ENCODE measurements at regions not wholly inside any gene's neighbourhood (a gene's known extent, or its start where the extent isn't known, plus 50 kb on each side); places are given as distances from the start of the nearest gene placed in this dataset.

- DNase-seq (ENCODE audit: low read depth) = no peak
These were observed 95.6 kb upstream of the ADRA1B start for GRCh38 chr5:159820692-159821091.

DNA sequence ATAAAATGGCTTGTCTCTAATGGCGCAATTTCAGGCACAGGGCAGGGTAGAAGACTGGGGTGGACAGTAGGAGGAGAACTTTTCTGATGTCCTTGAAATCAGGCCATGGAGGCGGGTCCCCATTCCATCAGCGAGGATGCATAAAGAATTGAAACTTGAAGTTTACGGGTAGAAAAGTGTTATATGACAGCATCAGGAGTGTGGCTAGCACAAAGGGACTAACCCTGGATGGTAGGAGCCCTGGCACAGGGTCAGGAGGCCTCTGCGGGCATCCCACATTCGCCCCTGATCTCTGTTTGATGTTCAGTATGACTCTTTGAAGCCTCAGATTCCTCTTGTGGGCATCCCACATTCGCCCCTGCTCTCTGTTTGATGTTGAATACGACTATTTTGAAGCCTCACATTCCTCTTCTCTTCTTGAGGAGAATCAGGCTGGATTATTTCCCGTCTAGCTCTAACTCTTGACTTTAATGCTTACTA, 94.8 kb upstream of the ADRA1B start:
- DNase-seq (ENCODE audit: low read depth) = no peak

DNA sequence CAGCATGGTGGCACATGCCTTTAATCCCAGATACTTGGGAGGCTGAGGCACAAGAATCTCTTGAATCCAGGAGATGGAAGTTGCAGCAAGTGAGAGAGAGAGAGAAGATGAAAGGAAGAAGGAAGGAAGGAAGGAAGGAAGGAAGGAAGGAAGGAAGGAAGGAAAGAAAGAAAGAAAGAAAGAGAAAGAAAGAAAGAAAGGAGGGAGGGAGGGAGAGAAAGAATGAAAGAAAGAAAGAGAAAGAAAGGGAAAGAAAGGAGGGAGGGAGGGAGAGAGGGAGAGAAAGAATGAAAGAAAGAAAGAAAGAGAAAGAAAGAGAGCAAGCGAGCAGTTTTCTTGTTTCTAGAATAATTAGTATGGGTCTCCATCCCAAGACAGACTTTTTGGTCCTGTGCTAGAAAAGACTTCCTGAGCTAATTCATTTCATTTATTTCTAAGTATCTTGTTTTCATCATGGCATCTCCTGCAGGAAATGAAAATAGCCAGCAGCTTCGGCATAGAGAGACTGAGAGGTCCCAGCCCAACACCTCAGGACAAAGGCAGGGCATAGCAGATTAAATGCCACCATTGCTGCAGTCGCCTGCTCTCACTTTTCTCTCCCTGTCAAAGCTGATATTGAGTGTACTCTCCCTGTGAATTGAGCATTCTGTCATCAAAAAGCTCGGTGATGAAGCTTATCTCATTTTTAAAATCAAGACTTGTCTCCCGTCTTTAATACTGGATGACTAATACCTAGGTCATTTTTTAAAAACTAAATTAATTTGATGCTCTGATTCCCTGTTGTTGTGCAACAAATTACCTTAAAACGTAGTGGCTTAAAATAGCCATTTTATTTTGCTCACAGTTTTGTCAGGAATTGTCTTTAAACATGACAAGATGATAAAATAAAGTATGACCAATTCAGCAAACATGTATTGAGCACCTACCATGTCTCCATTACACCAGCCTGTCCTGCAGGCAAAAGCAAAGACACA, 91.8 kb upstream of the ADRA1B start:
- no peak for DNase-seq (ENCODE audit: low read depth)

DNA sequence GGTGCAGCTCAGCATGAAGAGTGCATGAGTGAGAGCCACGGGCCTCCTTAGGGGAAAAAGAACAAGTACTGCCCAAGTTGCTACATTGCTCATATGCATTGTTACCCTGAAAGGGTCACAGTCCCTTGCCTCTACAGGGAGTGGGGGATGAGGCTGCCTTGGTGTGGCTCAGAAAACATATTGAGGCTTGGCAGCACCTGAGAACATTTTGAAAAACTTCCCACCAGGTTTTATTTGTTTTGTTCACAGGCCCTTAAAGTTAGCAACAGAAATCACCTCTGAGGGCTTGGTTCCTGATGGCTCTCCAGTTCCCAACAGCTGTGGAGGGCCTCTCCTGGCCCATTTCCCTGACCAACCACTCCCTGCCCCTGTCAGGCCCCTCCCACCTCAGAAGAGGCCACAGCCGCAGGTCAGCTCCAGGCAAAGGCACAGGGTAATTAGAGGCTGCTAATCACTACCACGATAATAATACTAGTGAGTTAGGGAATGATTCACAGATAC, 90.7 kb upstream of the ADRA1B start:
- no peak for DNase-seq (ENCODE audit: low read depth)

DNA sequence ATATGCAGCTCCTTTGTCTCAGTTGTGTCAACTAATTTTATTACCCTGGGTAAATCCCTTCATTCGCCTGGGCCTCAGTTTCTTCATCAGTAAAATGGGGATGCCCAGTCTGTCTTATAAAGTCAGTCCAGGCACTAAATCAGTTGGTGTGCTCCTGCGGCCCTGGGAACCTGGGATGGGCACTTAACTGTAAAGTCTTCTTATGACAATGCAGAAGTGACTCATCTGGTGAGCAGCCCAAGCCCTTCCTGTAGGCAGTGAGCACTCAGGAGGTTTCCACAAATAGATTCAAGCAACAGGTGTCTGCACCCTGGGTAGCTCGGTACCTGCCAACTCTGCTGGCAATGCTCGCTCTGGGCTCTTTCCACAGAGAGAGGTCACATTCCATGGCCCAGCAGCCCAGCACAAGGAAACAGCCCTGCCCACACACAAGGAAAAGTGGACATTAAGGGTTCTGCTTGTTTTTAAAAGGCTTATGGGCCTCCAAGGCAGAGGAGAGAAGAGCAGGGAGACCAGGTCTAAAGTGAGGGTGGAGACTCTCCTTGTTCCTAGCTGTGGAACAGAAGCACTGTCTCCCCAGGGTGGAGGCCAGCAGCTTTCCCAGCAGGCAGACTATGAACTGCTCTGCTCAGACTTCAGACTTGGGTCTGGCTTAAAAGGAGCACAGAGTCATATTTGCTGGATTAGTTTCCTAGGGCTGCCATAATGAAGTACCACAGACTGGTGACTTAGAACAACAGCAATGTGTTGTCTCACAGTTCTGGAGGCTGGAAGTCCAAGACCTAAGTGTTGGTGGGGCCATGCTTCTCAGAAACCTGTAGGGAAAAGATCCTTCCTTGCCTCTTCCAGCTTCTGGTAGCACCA, 89.7 kb upstream of the ADRA1B start:
- no peak for DNase-seq (ENCODE audit: low read depth)

GRCh38 chr5:159827861-159828260, 88.4 kb upstream of the ADRA1B start:
- DNase-seq (ENCODE audit: low read depth) = no peak

GRCh38 chr5:159832073-159832472, 84.2 kb upstream of the ADRA1B start:
- no peak for DNase-seq (ENCODE audit: low read depth)

- DNase-seq (ENCODE audit: low read depth) = no peak
These were observed 83.2 kb upstream of the ADRA1B start for GRCh38 chr5:159833088-159833487.

DNA sequence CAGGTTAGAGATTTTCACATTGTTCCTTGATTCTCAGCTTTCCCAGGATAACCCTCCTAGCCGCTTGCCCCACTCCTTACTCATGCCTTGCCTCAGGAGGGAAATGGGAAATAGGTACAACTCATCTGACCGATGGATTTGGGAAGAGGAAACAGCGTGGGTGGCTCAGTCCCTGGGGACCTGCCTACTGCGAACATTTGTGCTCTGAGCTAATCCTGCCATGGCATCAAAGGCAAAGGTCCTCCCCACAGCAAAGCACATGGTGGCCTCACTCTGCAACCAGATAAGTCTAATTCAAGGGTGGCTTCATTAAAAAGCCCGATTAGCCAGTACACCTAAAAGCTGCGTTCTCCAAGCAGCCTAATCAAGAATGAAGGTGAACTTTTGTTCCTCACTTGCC, 82.4 kb upstream of the ADRA1B start:
- no peak for DNase-seq (ENCODE audit: low read depth)

DNA sequence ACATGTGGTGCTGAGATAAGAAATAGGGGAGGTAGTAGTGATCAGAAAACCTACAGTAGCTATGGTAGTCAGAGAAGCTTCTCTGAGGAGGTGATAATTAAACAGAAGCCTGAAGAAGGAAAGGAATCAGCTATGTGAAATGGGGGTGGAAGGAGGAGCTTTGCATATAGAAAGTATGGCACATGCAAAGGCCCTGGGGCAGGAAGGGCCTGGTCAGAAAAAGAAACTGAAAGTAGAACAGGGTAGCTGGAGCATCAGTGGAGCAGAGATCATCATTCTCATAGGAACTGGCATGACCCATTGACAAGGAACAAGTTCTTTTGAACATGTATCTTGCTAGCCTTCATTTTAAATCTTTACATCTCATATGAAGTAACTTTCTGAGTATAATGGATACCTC, 80.7 kb upstream of the ADRA1B start:
- no peak for DNase-seq (ENCODE audit: low read depth)

DNA sequence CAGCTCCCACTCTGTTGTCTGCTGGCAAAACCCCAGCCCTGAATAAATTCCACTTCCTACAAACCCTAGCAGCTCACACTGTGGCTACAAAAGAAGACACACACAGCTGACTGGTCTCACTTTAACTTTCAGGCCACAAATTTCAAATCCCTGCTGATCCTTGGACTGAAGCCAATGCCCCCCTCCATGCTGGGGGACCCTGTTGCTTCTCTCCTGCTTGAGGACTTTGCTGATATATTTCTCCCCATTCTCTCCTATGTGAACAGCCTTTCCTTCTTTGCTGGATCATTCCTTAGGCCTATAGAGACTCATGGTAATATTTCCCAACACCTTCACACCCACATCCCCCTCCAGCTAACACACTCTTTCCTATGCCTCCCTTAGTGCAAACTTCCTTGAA, 79.6 kb upstream of the ADRA1B start:
- no peak for DNase-seq (ENCODE audit: low read depth)

DNA sequence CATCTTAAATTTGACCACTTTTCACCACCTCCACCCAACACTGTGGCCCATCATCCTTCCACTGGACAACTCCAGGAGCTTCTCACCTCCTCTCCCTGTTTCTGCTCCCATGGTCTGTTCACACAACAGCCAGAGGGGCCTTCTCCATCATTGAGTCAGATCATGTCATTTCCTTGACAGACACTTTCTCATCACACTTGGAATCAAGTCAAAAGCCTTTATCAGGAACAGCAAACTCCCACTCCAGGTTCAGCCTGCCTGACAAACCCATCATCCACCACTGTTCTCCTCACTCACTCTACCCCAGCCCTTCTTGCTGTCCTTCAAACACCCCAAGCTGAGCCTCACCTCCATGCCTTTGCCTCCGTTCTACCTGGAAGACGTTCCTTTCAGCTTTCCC, 78.4 kb upstream of the ADRA1B start:
- no peak for DNase-seq (ENCODE audit: low read depth)

DNA sequence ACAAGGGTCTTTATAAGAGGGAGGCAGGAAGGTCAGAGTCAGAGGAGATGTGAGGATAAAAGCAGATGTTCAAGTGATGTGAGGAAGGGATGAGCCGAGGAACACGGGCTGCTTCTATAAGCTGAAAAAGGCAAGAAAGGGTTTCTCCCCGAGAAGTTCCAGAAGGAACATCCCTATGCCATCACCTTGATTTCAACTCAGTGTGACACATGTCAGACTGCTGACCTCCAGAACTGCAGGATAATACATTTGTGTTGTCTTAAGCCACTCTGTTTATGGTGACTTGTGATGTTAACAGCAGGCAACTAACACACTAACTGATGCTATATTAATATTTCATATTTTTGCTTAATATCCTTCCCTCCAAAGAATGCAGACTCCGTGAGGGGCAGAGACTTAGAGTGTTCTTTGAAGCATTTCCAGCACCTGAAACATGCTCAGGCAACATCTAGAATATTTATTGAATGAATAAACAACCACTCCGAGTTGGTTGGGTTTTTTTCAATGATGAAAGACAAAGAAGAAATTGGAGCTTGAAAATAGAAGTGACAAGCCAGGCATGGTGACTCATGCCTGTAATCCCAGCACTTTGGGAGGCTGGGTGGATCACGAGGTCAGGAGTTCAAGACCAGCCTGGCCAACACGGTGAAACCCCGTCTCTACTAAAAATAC, 77.6 kb upstream of the ADRA1B start:
- DNase-seq (ENCODE audit: low read depth) = no peak

DNA sequence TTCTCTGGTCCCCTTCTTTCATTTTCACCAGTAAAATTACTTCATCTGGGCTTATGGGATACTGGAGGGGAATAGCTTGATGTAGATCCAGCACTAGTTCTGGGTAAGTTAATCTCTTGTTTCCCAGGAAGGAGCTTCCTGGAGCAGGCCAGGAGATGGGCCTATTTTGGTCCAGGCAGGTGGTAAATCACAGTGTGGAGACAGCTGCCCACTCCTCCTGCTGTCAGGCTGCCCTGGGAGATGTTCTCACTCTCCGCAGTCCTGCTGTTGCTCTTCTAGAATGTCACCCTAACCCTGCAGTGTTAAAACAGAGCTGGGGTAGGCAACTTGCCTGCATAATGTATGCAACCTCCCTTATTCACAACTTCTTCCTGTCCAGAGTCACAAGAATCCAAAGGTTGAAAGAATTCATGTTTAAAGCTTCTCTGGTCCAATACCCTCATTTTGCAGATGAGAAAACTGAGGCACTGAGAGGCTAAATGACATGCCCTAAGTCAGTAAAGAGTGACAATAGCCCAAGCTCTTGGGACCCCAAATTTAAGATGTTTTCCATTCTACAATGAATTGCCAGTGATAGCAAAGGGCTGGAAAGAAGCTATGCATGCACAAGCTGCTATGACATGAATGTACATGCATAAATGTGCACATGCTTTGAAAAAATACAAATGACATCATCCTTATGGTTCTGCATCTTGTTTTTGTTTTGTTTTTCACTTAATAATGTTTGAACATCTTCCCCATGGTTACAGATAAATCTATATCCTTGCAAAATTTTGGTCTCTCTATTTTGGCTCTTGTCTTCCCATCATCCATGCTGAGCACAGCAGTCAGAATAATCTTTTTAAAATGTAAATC, 71.8 kb upstream of the ADRA1B start:
- no peak for DNase-seq (ENCODE audit: low read depth)

GRCh38 chr5:159849437-159850083, 66.7 kb upstream of the ADRA1B start:
- no peak for DNase-seq (ENCODE audit: low read depth)

- DNase-seq (ENCODE audit: low read depth) = no peak
These were observed 66.1 kb upstream of the ADRA1B start for GRCh38 chr5:159850160-159850559.

DNA sequence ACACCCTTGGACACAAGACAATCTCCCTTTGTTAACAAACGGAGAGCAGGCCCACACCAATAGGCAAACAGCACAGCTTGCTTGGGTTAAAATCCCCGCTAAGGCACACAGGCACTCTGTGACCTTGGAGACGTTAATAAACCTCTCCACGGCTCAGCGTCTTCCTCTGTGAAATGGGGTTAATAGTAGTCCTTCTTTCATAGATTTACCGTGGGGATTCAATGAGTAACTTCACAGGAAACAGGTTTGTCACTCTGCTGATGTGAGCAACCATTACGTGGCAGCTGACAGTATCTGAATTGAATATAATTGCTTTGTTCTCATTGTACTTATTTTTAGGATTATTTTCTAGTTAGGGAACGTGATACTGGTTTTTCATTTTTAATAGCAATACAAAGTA, 65.2 kb upstream of the ADRA1B start:
- DNase-seq (ENCODE audit: low read depth) = no peak

DNA sequence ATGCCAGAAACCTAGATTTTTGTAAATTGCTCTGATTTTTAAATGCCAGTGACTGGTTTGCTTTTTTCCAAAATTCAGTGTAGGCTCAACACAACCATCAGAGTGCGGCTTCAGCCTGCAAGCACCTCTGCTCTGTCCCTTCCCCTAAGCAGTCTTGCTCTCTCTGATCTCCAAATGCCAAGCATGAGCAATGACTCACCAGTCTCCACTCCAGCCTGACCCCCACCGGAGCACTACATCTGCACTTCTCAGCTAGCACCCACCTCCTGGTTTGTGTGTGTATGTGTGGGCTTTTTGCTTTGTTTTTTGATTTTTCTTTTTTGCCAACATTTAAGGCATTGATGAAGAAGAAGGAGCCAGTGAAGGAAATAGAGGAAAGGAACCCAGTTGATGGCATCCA, 61.4 kb upstream of the ADRA1B start:
- no peak for DNase-seq (ENCODE audit: low read depth)

- DNase-seq (ENCODE audit: low read depth) = no peak
These were observed 60.6 kb upstream of the ADRA1B start for GRCh38 chr5:159855476-159856191.

DNA sequence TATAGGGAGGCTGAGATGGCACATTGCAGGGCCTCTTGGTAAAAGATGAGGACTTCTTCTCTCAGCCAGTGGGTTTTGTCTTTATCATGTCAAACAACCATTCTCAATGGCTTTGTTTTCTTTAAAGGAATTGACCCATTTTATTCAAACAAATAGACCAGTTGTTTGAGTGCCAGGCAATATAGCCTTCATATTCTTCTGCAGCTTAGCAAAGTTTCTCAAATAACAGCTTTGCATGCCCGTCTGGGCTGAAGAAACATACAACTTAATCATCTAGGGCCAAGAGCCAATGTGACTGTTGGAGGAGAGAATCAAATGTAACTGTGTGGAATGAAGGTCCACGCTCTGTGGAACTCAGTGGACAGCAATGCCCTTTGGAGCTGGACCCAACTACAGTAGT, 57.4 kb upstream of the ADRA1B start:
- no peak for DNase-seq (ENCODE audit: low read depth)

Measured in stimulated activated CD8-positive, alpha-beta memory T cell treated with anti-CD3 and anti-CD28 coated beads, Interleukin-15, amount 100 ng/mL, for 1 hour (primary cell).